ENCODE measurements at regions not wholly inside any gene's neighbourhood (a gene's known extent, or its start where the extent isn't known, plus 50 kb on each side); places are given as distances from the start of the nearest gene placed in this dataset.

- TF ChIP-seq, protein P1, sequence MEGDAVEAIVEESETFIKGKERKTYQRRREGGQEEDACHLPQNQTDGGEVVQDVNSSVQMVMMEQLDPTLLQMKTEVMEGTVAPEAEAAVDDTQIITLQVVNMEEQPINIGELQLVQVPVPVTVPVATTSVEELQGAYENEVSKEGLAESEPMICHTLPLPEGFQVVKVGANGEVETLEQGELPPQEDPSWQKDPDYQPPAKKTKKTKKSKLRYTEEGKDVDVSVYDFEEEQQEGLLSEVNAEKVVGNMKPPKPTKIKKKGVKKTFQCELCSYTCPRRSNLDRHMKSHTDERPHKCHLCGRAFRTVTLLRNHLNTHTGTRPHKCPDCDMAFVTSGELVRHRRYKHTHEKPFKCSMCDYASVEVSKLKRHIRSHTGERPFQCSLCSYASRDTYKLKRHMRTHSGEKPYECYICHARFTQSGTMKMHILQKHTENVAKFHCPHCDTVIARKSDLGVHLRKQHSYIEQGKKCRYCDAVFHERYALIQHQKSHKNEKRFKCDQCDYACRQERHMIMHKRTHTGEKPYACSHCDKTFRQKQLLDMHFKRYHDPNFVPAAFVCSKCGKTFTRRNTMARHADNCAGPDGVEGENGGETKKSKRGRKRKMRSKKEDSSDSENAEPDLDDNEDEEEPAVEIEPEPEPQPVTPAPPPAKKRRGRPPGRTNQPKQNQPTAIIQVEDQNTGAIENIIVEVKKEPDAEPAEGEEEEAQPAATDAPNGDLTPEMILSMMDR (IDR thresholded peaks at IDR 0.05), result no peak
- no peak for TF ChIP-seq POLR2A (IDR thresholded peaks at IDR 0.05)
Measured at GRCh38 chrX:44784241-44784640, 59.6 kb upstream of the DUSP21 start.

All from body of pancreas (tissue), 4 donors.